ENCODE measurements at regions not wholly inside any gene's neighbourhood (a gene's known extent, or its start where the extent isn't known, plus 50 kb on each side); places are given as distances from the start of the nearest gene placed in this dataset.
A peak's percentile ranks its signal among the peaks of the same experiment; 100 is the strongest.

GRCh38 chr1:96660051-96660450 is 61.5 kb upstream of the PTBP2 start:
- no peak for TF ChIP-seq CTCF (IDR thresholded peaks at IDR 0.05)
- Mint-ChIP-seq H3K9me3 (peaks cover 5% of the 10 kb centered on the region; the same call in 1 of the 2 replicates), H3K4me3 (no peak overlapping the region), H3K36me3 (ENCODE audit: low read depth) (no peaks in the 10 kb centered on the region), H3K4me1 (ENCODE audit: low read depth) (no peaks in the 10 kb centered on the region), H3K27me3 (ENCODE audit: insufficient read depth) (no peaks in the 10 kb centered on the region), H3K27ac (no peak overlapping the region)
- no peak for DNase-seq

DNA sequence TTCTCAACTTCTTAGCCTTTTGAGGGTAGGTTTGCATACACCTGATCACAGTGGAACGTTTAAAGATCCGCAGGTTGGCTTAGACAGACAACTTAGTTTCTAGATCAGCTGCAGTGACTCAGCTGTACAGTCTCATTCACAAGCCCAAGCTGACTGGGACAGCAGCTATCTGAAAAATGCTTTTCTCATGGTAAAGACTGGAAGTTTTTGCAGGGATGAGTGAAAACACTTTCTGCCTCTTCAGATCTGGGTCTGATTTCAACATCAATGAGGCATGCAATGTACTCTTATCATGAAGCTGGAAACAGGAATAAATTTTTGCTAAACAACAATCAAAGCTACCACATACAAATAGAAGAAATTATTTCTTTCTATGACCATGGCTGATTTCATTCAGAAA is 61.1 kb upstream of the PTBP2 start:
- Mint-ChIP-seq H3K27ac (no peak overlapping the region), H3K9me3 (peaks cover 5% of the 10 kb centered on the region; the same call in 1 of the 2 replicates), H3K4me3 (no peak overlapping the region), H3K4me1 (ENCODE audit: low read depth) (no peaks in the 10 kb centered on the region), H3K27me3 (ENCODE audit: insufficient read depth) (no peaks in the 10 kb centered on the region), H3K36me3 (ENCODE audit: low read depth) (no peaks in the 10 kb centered on the region)
- peak; percentile 2 for DNase-seq
- no peak for TF ChIP-seq CTCF (IDR thresholded peaks at IDR 0.05)
